ENCODE measurements at regions not wholly inside any gene's neighbourhood (a gene's known extent, or its start where the extent isn't known, plus 50 kb on each side); places are given as distances from the start of the nearest gene placed in this dataset.

GRCh38 chr7:21030237-21030871 lies 243.7 kb upstream of the SP8 start:
- DNase-seq, result no peak

- DNase-seq, result no peak
Observed at GRCh38 chr7:21041252-21041651, 254.6 kb upstream of the SP8 start.

DNA sequence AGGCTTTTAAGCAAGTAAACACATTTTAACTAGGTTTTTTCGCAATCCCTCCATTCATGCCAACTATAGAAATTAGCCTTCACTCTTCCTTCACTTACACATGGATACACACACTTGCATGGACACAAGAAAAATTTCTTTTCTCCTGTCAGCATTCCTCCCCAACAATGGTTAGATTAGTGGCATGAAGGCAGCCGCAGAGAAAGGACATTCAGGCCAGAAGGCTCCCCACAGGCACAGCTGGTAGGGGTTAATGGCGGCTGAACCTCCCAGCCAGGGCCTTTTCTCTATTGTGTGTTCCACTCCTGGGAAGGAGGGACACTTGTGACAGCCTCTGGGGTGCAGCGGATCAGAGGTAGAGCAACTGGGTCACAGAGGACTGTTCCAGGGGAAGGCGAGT lies 255.0 kb upstream of the SP8 start:
- no peak for DNase-seq

DNA sequence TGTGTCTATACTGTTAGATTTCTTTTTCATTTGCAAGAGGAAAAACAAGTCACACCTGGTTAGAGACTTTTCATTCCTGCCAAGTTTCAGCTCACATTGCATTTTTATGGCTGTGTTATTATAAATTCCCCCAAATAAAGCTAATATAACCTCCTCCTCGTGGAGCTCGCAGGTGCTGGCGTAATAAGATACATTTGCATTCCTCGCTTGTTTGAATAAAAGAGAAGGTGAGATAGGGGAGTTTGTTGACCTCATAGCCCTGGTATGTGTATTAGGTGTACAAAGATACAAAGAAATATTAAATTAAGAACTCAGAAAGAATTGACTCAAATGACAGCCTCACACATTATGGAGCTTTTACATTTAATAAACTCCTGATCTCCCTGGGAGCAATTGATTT lies 257.7 kb upstream of the SP8 start:
- DNase-seq, result no peak

- DNase-seq, result no peak
Observed at GRCh38 chr7:21044913-21045568, 258.4 kb upstream of the SP8 start.

DNA sequence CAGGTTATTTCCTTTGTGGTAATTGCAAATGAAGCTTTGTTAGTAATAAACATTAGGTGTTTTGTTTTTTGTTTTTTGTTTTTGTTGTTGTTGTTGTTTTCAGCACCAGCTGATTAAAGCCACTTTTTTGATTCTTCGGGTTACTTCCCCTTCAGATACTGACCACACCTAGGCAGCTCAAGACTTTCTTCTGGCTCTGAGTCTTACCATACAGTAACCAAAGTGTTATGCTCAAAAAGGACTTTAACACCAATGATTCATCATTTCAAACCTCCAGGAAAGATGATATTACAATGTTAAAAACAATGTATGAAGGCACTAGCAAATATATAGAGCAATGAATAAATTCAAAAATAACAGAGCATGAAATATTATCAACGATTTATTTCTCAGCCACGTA lies 265.2 kb upstream of the SP8 start:
- DNase-seq, result no peak

DNA sequence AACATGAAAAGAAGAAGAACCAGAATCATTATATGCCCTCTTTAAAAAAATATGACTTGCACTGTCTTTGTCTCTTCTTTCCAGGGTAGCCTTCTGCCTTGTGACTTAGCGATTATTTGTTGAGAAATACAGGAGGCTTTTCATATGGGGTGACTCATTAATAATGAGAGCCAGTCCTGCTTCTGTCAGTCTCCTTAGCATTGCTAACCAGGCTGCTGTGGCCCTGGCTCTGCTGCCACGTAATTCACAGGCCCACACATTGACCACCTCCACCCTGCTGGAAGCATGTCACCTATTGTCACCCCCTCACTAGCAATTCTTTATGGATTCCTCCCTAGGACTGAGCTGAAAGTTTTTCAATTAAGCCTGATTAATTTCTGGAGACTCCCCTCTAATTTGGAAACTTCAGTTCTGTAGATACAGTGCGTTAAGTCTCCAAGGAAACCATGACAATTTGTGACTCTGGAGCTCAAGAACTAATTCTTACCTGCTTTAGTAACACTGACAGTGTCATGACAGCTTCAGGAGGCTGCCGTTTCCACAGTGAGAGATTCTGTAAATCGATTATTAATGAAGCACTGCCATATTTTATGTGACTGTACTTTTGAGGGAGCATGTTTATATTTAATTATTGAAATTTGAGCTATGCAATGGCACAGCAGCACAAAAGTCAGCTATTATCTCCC lies 267.9 kb upstream of the SP8 start:
- no peak for DNase-seq

DNA sequence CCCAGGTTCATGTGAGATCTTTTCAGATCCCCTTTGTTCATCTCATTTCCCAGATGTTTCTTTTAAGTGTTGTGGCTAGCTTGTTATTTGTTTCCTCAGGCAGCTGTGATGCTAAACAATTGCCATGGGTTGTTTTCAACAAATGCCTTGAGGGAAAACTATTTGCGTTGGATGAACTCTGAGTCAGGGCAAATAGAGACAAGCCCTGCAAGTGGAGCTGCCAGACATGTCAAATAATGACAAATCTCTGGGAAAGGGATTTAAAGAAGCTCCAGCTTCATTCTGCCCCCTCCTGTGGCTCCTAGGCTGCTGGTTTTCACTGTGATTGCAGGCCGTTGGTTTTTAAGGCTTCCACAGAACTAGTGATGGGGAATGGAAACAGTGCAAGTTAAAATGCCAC lies 272.4 kb upstream of the SP8 start:
- DNase-seq, result no peak

GRCh38 chr7:21063106-21063505 lies 276.4 kb upstream of the SP8 start:
- no peak for DNase-seq

DNA sequence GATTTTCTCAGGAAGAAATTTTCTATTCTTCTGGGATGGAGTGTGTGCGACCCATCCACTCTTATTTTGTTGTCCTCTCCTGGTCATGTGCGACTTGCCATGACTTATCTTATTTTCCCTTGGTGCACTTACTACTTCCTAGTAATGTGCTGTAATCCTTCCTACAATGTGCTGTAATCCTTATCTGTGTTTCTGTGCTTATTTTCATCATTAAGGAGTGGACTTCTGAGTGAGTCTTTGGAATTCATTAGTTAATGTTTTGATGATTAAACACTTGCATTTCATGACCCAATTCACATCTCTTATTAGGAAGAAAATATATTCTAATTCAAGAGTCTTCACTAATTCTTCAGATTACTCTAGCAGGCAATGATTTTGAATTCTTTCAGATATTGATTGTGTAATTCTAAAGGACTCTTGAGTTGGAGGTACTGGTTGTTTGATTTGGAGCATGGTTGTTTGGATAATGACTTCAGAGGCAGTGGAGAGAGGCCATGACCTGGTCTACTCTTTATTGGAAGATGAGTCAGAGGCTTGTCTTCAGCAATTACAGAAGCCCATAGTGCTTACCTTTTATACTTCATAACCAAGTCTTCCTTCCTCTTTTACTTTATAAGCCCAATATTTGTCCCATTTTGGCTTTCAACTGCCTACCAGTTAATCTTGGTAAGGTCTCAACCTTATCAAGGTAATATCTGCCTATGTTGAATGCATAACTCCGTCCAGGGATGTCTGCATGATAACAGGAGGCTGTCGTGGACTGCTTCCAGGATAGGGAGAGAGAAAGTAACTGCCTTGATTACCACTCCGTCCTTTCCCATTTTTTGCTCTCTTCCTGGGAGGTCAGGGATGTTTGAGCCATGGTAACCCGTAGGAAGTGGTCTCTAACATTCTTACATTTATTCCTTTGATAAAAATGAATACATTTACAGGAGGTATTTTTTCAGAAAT lies 278.3 kb upstream of the SP8 start:
- no peak for DNase-seq

DNA sequence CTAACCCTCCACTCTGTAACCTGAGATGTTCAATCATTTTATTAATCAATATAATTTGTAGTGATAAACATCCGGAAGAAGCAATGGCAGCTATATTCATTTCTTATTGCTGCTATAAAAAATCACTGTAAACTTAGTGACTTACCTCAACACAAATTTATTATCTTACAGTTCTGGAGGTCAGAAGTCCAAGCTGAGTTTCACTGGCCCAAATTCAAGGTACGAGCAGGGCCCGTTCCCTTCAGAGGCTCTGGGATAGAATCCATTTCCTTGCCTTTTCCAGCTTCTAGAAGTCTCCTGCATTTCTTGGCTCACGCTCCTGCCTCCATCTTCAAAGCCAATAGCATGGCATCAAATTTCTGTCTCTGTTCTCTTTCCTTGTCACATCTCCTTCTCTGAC lies 279.5 kb upstream of the SP8 start:
- no peak for DNase-seq

DNA sequence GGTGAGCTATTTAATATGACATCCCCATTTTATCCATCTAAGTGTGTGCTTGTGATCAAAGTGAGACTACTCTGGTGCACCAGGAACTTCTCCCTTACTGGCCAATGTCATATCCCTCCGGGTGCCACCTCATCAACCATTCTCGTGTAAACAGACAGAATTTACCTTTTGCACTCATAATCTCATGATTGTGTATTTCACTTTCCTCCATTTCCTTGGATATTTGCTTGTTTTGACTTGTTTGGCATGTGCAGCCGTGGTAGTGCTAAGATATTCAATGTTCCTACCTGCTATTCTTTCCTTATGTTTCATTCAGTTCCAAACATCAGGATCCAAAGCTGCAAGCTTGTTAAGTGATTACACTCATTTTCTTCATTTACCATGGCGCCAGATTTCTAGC lies 280.5 kb upstream of the SP8 start:
- DNase-seq, result no peak

DNA sequence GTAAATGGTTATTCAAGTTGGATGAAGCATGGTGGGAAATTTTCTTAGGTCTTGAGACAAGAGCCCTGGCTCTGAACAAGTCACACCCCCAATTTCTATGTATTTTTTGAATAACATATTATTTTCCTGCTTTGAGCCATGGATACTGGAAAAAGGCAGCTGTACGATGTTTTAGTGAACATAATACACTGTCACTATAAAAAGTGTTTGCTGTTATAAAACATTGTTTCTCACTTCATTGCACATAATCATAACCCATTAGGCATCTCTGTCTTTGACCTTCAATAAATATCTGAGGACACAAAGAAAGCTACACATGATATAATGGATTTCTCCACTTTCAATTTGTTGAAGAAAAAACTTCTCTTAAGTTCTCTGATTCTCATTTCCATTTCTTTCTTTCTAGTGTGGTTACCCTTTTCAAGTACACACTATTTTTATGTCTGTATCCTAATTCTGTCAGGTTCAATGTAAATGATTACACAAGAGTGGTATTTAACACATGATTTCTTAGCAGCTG lies 283.9 kb upstream of the SP8 start:
- no peak for DNase-seq

DNA sequence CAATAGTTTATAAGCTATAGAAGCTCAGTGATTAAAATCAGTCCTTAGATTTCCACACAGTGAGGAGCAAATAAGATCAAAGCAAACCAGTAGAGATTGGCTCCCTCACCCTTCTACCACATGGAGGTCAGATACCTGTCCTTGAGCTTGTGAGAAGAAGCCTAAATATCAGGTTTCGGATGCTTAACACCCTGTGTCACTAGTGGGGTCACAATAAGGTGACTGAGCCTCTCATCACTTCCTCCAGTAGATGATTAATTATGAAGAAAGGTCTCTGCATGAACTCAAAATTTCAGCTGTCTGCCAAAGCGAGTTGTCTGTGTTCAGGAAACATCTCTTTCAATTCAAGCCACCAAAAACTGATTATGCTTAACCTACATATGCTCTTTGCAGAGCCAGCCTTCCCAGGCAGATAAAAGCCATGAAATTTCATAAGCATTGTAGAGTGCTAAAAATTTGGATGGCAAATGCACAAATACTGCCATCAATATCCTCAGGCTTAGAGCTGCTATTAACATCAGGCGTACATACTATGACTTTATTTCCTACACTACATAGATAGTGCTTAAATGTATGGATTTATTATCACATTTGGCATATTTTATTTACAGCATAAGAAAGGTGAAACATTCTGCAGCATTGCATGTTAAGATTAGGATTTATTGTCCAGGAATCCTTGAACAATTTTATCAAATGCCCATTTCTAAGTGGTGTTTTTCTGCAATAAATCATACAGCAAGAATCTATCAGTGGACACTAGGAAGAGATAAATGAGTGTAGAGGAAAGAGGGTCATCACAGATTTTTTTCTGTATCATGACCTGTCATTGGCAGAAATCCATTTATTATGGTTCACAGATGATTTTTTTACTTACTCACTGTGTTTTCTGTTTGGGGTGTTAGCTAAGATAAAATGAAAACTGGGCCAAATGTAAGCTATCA lies 285.1 kb upstream of the SP8 start:
- DNase-seq, result no peak

- no peak for DNase-seq
Observed at GRCh38 chr7:21076054-21076453, 289.4 kb upstream of the SP8 start.

DNA sequence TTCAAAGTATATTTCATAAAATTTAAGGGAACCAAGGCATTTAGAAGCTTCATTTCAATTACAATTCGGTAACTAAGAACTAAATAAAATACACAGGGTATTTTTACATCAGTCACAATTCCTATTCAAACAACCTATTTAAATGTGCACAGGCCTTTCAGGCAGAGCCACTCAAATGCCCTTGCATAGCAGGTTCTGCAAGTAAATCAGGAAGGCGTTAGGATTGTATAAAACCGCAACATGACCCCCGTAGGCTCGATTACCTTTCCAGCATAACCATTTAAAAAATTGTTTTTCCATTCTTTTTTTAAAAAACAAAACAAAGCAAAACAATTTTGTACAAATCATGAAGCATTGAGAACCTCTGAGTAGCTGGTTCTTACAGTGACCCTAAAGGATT lies 289.9 kb upstream of the SP8 start:
- no peak for DNase-seq

DNA sequence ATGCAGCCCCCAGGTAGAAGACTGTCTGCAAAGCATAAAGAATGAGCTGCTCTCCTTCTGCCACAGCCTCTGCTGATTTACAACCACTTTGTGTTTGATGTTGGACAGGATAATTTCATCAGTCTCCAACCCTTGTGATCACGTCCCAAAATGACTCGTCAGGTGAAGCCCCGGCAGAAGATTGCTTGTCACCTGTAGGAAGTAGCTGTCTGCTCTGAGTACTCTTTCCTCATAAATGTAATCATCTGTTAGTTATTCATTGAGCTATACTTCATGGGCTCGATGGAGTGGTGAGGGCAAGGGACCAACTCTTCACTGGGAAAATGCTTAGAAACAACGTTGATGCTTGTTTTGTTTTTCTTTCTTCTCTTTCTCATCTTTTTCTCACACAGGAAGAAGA lies 290.9 kb upstream of the SP8 start:
- no peak for DNase-seq

- DNase-seq, result no peak
Observed at GRCh38 chr7:21084286-21084685, 297.6 kb upstream of the SP8 start.

GRCh38 chr7:21086688-21087087 lies 300.0 kb upstream of the SP8 start:
- DNase-seq, result no peak

- no peak for DNase-seq
Observed at GRCh38 chr7:21089653-21090052, 303.0 kb upstream of the SP8 start.

Data from hindlimb muscle (tissue), 1 donor.